Stimulated activated CD4-positive, alpha-beta T cell treated with anti-CD3 and anti-CD28 coated beads, Interleukin-2, amount 100 ng/mL, for 4 hours (primary cell): ENCODE measurements at regions not wholly inside any gene's neighbourhood (a gene's known extent, or its start where the extent isn't known, plus 50 kb on each side); places are given as distances from the start of the nearest gene placed in this dataset.

ENCODE experiments used
- DNase-seq: peaks from one replicate; pipeline ENCODE4 v3.0.0-alpha.2; 2020; ENCODE audit warnings: low read depth

GRCh38 chr5:167594750-167595149 lies 696.7 kb upstream of the WWC1 start:
- DNase-seq: no peak

- DNase-seq: no peak
Measured at GRCh38 chr5:167595196-167595595, 696.2 kb upstream of the WWC1 start.

GRCh38 chr5:167598166-167598565 lies 693.3 kb upstream of the WWC1 start:
- DNase-seq: no peak

- DNase-seq: no peak
Measured at GRCh38 chr5:167602067-167602466, 689.4 kb upstream of the WWC1 start.

- no peak for DNase-seq
Measured at GRCh38 chr5:167603135-167603534, 688.3 kb upstream of the WWC1 start.

- no peak for DNase-seq
Measured at GRCh38 chr5:167608390-167609272, 682.8 kb upstream of the WWC1 start.

GRCh38 chr5:167614294-167615021 lies 677.0 kb upstream of the WWC1 start:
- no peak for DNase-seq

GRCh38 chr5:167616043-167616890 lies 675.2 kb upstream of the WWC1 start:
- no peak for DNase-seq

GRCh38 chr5:167623354-167623753 lies 668.1 kb upstream of the WWC1 start:
- no peak for DNase-seq

- DNase-seq: no peak
Measured at GRCh38 chr5:167624053-167624452, 667.4 kb upstream of the WWC1 start.

- DNase-seq: no peak
Measured at GRCh38 chr5:167626341-167627123, 664.9 kb upstream of the WWC1 start.

GRCh38 chr5:167629634-167630033 lies 661.8 kb upstream of the WWC1 start:
- no peak for DNase-seq

GRCh38 chr5:167631191-167631590 lies 660.3 kb upstream of the WWC1 start:
- DNase-seq: no peak

- DNase-seq: no peak
Measured at GRCh38 chr5:167633114-167633513, 658.3 kb upstream of the WWC1 start.

- no peak for DNase-seq
Measured at GRCh38 chr5:167633931-167634341, 657.5 kb upstream of the WWC1 start.

- DNase-seq: no peak
Measured at GRCh38 chr5:167634432-167634831, 657.0 kb upstream of the WWC1 start.

- DNase-seq: no peak
Measured at GRCh38 chr5:167638816-167639215, 652.6 kb upstream of the WWC1 start.

GRCh38 chr5:167639273-167639672 lies 652.2 kb upstream of the WWC1 start:
- DNase-seq: no peak

GRCh38 chr5:167639766-167640165 lies 651.7 kb upstream of the WWC1 start:
- no peak for DNase-seq

- DNase-seq: no peak
Measured at GRCh38 chr5:167642181-167642580, 649.3 kb upstream of the WWC1 start.

- no peak for DNase-seq
Measured at GRCh38 chr5:167642779-167643517, 648.5 kb upstream of the WWC1 start.
